IPS DF 6.9 (cell line): ENCODE measurements at regions not wholly inside any gene's neighbourhood (a gene's known extent, or its start where the extent isn't known, plus 50 kb on each side); places are given as distances from the start of the nearest gene placed in this dataset.

Experiments
- DNase-seq: peaks from one replicate; pipeline ENCODE4 v3.0.0-alpha.2; 2013; ENCODE audit warnings: low read depth, low spot score
- H3K27ac ChIP-seq: one replicate; pipeline ENCODE4 v1.5.1; 2013; ENCODE audit warnings: low read length, control low read depth
- H3K27me3 ChIP-seq: 2 replicates; pipeline ENCODE4 v1.6.1; 2013; ENCODE audit warnings: mild to moderate bottlenecking, low read length; ENCODE audit not compliant: control insufficient read depth, insufficient read depth
- H3K36me3 ChIP-seq: 2 replicates; pipeline ENCODE4 v1.6.1; 2013; ENCODE audit warnings: low read length; ENCODE audit not compliant: control insufficient read depth, insufficient read depth
- H3K4me1 ChIP-seq: 2 replicates; pipeline ENCODE4 v1.6.1; 2013; ENCODE audit warnings: low read length; ENCODE audit not compliant: control insufficient read depth, insufficient read depth
- H3K4me3 ChIP-seq: 2 replicates; pipeline ENCODE4 v1.5.1; 2013; ENCODE audit warnings: mild to moderate bottlenecking, low read length
- H3K9me3 ChIP-seq: 2 replicates; pipeline ENCODE4 v1.6.1; 2013; ENCODE audit warnings: low read length, inconsistent platforms; ENCODE audit not compliant: control insufficient read depth, insufficient read depth
- WGBS: extraction: QIAGEN DNeasy Blood & Tissue Kit; methylation state at CpG from one replicate; pipeline ENCODE4 v1.1.7; 2013; ENCODE audit warnings: mixed read lengths, missing lambda C conversion rate; ENCODE audit not compliant: insufficient read length, insufficient coverage; 5-methylcytosine and 5-hydroxymethylcytosine counted together

DNA sequence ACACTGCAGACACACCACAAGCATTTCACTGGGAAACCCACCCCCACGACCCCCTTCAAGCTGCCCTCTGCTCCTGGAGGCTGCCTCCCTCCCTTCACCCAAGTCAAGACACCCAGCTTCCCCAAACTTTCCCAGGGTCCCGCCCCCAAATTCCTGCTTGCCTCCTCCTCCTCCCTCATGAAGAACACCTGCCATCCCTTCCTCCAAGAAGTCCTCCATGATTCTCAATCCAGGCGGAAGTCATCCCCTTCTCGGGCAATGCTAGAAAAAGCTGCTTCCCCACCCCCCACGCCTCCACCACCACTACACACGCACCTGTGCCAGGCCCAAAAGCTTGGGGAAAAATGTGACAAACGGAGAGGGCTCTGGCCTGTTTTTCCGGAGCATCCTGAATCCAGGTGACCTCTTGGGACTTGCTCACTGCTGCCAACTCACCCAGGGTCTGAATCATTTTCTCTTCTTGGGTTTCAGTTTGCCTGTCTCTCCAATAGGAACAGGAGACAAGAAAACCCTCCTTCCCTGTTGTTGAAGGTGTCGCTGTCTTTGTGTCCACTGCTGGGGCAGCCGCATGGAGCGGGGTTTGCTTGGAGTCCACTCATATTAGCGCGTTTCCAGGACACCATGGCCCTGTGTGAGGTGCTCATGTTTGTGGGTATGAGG lies 101.0 kb upstream of the CASZ1 start:
- Histone ChIP-seq H3K4me3 (no peak overlapping the region), H3K9me3 (no peaks in the 10 kb centered on the region), H3K36me3 (no peaks in the 10 kb centered on the region), H3K27me3 (no peaks in the 10 kb centered on the region), H3K27ac (no peak overlapping the region), H3K4me1 (peaks cover 9% of the 10 kb centered on the region)
- no CpG with 5 or more reads among the region's 13 CpGs for WGBS
- DNase-seq = no peak

DNA sequence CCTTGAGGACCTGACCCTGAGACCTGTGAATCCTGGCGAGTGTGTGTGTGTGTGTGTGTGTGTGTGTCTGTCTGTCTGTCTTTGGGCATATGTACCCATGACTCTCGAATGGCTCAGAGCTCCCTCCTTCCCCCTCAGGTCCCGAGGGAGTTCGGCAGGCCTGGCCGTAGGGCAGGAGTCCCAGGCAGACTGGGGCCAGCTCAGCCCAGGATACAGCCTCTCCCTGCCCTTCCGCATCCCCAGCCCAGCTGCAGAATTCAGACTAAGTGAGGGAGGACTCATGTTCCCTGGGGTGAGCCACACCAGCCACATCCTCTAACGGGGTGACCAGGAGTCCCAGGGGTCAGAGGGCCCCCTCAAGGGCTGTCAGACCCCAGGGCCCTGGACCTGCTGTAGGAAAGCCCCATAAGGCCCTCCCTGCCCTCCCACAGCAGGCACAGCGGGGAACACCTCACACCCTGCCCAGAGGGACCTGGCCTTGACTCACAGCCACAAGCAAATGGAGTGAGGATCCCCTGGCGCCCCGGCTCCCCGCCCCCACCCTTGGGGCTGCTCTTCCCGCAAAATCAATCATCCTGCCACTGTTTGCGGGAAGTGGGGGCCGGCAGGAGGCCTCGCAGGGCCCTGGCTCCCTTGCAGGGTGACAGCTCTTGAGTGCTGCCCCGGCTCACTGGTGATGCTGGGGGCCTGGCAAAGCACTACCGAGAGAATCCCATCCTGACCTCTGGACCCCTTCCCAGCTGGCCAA lies 101.7 kb upstream of the CASZ1 start:
- Histone ChIP-seq H3K36me3 (no peaks in the 10 kb centered on the region), H3K4me3 (no peak overlapping the region), H3K4me1 (peaks cover 9% of the 10 kb centered on the region), H3K9me3 (no peaks in the 10 kb centered on the region), H3K27me3 (no peaks in the 10 kb centered on the region), H3K27ac (no peak overlapping the region)
- no peak for DNase-seq
- no CpG with 5 or more reads among the region's 17 CpGs for WGBS

DNA sequence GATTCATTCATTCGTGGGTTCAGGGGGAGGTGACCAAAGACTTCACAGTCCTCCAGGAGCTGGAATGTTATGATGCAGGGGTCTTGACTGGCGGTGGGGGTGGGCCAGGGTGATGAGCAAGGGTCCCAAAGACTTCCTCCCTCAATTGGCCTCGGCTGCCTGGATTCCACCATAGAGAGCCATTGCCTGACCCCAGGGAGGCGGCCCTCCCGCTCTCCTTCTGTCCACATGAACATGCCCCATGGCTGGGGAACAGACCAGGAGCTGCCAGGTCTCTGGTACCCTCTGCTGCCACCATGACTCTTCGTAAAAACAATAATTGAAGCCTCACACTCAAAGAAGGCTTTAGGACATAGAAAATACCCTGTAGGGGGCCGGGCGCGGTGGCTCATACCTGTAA lies 102.5 kb upstream of the CASZ1 start:
- WGBS = no CpG with 5 or more reads among the region's 9 CpGs
- Histone ChIP-seq H3K27ac (no peak overlapping the region), H3K27me3 (no peaks in the 10 kb centered on the region), H3K4me3 (no peak overlapping the region), H3K4me1 (peaks cover 9% of the 10 kb centered on the region), H3K36me3 (no peaks in the 10 kb centered on the region), H3K9me3 (no peaks in the 10 kb centered on the region)
- DNase-seq = no peak

DNA sequence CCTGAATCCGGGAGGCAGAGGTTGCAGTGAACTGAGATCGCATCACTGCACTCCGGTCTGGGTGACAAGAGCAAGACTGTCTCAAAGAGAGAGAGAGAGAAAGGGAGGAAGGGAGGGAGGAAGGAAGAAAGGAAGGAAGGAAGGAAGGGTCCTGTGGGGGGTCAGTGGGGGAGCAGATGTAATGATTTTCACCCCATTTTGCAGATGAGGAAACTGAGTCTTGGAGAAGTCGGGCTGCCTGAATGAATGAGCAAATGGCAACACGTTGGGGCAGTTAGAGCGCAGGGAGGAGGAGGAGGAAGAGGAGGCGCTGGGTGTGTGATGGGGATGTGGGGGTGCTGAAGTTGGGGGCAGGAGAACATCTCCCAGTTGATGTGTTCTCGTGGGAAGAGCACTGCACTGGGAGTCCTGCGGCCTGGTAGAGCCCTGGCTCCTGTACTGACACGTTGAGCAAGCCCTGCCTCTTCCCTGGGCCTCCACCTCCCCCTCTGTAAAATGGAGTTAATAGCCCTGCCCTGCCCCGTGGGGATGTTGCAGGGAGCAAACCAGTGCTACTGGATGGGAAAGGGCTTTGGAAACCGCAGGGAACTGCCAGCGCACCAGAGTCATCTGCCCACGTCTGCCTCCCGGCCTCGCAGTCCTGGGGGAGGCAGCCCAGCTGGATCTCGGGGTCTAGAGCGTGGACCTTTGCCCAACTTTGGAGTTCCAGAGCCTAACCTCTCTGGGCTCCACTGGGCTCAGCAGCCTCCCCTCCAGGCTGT lies 103.2 kb upstream of the CASZ1 start:
- no CpG with 5 or more reads among the region's 18 CpGs for WGBS
- Histone ChIP-seq H3K4me1 (peaks cover 9% of the 10 kb centered on the region), H3K9me3 (no peaks in the 10 kb centered on the region), H3K4me3 (no peak overlapping the region), H3K36me3 (no peaks in the 10 kb centered on the region), H3K27ac (no peak overlapping the region), H3K27me3 (no peaks in the 10 kb centered on the region)
- DNase-seq = no peak

DNA sequence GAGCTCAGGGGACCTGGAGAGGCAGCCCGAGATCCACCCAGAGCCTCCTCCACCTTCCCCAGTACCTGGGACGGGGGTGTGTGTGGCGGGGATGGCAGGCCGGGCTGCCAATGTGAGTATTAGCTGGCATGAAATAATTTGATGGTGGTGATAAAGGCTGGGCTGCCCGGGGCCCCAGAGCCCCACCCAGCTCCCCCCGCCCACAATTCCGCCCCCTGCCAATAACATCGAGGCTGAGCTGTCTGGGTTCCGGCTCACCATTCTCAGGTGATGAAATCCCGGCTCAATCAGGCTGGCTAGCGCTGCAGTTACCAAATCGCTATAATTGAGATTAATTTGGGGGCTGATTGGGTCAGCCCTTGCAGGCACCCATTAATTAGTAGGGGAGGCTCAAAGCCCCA lies 103.8 kb upstream of the CASZ1 start:
- no peak overlapping the region for H3K27ac ChIP-seq
- DNase-seq = no peak
- H3K27me3 ChIP-seq = no peaks in the 10 kb centered on the region
- peaks cover 9% of the 10 kb centered on the region for H3K4me1 ChIP-seq
- no CpG with 5 or more reads among the region's 12 CpGs for WGBS
- no peak overlapping the region for H3K4me3 ChIP-seq
- no peaks in the 10 kb centered on the region for H3K9me3 ChIP-seq
- H3K36me3 ChIP-seq = no peaks in the 10 kb centered on the region

DNA sequence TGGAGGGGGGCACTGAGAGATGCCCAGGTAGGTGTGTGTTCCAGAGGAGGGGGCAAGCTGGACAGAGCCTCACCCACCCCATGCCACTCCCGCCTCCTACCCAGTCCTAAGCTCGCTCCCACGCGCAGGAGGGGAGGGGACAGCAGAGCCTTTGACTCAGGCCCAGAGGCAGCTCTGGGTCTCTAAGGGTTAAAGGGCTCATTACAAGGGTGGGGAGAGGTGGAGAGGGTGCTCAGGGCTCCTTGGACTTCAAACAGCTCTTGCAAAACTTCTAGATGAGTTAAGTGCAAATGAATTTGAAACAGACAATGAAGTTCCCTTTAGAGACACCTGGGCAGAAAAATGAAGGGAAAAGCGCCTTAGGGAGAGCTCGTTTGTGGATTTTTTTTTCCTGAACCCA lies 104.2 kb upstream of the CASZ1 start:
- no peak for DNase-seq
- H3K27me3 ChIP-seq = no peaks in the 10 kb centered on the region
- no peak overlapping the region for H3K27ac ChIP-seq
- whole genome bisulfite sequencing = no CpG with 5 or more reads among the region's 6 CpGs
- no peak overlapping the region for H3K4me3 ChIP-seq
- peaks cover 9% of the 10 kb centered on the region for H3K4me1 ChIP-seq
- no peaks in the 10 kb centered on the region for H3K36me3 ChIP-seq
- H3K9me3 ChIP-seq = no peaks in the 10 kb centered on the region

DNA sequence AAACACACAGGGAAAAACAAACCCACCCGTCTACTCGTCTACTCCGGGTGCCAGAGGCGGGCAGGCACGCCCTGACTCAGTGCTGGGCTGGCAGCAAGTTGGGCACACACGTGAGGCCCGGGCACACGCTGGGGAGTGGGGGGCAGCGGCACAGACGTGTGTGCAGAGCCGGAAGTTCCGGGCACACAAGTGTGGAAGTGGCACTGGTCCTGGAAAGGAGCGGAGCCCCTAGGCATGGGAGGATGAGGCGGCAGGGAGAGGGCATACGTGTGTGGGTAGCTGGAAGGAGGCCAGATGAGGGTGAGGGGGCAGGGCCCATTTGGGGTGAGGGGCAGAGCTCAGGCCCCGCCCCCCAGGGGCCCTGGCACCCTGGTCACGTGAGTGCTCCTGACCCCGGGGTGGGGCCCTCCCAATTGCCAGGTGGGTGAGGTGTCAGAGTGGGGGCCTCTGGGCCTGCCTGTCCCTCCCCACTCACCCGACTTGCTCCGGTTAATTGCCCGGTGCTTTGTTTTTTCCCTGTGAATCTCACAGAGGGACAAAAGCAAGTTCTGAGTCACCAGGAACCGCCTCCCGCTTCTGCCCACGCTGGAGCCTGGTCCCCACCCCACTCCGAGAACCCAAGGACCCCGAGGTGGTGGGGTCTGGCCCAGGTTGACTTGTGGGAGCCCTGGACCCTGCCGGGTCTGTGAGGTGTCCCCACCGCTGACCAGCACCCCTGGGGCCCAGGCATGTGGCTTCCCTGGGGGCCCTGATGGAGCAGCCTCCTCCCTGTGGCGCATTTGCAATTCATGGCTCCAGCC lies 104.8 kb upstream of the CASZ1 start:
- no peaks in the 10 kb centered on the region for H3K27me3 ChIP-seq
- no CpG with 5 or more reads among the region's 29 CpGs for WGBS
- H3K4me3 ChIP-seq = no peak overlapping the region
- peaks cover 9% of the 10 kb centered on the region for H3K4me1 ChIP-seq
- H3K27ac ChIP-seq = no peak overlapping the region
- no peak for DNase-seq
- no peaks in the 10 kb centered on the region for H3K36me3 ChIP-seq
- H3K9me3 ChIP-seq = no peaks in the 10 kb centered on the region

DNA sequence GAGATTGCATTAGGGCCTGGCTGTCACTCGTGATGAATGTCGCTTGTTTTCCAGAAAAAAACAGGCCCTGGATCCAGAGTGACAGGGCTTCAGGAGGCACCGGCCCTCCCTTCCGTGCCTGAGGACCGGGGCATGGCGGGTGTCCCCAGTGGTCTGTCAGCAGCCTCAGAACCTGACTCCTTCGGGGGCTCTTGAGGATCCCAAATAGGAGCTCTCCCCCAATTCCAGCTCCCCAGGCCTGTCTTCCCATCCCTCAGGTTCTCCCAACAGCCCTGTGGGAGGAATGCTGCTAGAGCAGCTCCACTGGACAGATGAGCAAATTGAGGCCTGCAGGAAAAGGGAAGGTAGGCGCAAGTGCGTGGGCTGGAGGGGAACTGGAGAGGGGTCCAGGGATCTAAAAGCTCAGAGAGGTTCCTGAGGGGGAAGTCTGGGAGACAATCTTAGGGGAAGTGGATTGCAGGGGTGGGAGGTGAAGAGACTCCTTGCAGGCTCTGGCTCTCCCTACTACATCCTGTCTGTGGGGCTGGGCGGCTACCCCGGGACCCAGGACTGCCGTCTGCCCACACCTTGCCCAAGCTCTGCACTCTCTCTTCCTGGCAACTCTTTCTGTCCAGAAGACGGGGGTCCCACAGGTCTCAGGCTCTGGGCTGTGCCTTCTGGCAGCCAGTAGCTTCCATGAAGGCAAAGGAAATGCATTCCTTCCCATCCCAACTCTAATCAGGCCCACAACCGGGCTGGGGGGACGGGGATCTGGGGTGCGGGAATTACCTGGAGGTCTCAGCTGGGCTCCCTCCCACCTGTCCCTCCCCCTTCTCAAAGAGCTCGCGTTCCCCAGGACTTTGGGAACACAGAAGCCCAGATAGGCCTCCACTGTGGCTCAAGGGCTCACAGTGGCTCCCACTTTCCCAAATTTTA lies 105.7 kb upstream of the CASZ1 start:
- Histone ChIP-seq H3K4me1 (peaks cover 12% of the 10 kb centered on the region), H3K36me3 (no peaks in the 10 kb centered on the region), H3K27me3 (no peaks in the 10 kb centered on the region), H3K27ac (no peak overlapping the region), H3K4me3 (no peak overlapping the region), H3K9me3 (no peaks in the 10 kb centered on the region)
- no peak for DNase-seq
- WGBS = no CpG with 5 or more reads among the region's 18 CpGs

DNA sequence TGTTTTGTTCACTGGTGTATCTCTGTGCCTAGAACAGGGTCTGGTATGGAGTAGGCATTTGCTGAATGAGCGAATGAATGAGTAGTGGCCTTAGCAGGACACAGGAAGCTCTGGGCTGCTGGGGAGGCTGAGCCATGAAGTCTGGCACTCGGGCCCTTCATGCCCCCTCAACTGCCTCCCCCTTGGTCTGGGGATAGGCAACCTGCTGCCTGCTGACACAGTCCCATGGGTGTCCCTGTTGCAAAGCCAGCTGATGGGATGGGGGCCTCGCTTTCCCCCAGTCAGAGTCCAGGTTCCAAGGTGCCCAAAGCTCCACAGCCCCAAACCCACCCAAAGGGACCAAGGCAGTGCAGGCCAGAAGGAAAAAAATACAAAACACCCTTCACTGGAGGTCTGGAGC lies 107.0 kb upstream of the CASZ1 start:
- H3K9me3 ChIP-seq = no peaks in the 10 kb centered on the region
- no CpG with 5 or more reads among the region's 3 CpGs for WGBS
- no peak overlapping the region for H3K4me3 ChIP-seq
- H3K4me1 ChIP-seq = peaks cover 14% of the 10 kb centered on the region
- no peaks in the 10 kb centered on the region for H3K27me3 ChIP-seq
- no peak for DNase-seq
- no peak overlapping the region for H3K27ac ChIP-seq
- no peaks in the 10 kb centered on the region for H3K36me3 ChIP-seq
